ENCODE measurements at regions not wholly inside any gene's neighbourhood (a gene's known extent, or its start where the extent isn't known, plus 50 kb on each side); places are given as distances from the start of the nearest gene placed in this dataset.

- Histone ChIP-seq H3K27ac (ENCODE audit: low read length) (no peak overlapping the region), H3K4me1 (ENCODE audit: control insufficient read depth, insufficient read depth, low read length) (no peaks in the 10 kb centered on the region), H3K36me3 (ENCODE audit: control insufficient read depth, insufficient read depth, low read length) (no peaks in the 10 kb centered on the region), H3K27me3 (ENCODE audit: control insufficient read depth, insufficient read depth, low read length) (no peaks in the 10 kb centered on the region), H3K9me3 (ENCODE audit: control insufficient read depth, insufficient read depth, low read depth, low read length) (no peaks in the 10 kb centered on the region), H3K4me3 (ENCODE audit: low read depth in 2 of 2, low read length in 2 of 2) (no peak overlapping the region)
- intact Hi-C loops (cut with micrococcal nuclease; ENCODE audit: unreplicated experiment) = no loop called here
- ATAC-seq = no peak
- ChIA-PET POLR2A (no interaction called here), CTCF (no interaction called here)
- no peak for TF ChIP-seq POLR2AphosphoS5 (IDR thresholded peaks at IDR 0.05; ENCODE audit: low read depth, low read length)
- TF ChIP-seq REST (IDR thresholded peaks at IDR 0.05; ENCODE audit: insufficient read depth in 1 of 2, low read depth in 2 of 2, low read length in 1 of 2) = no peak
- no peak for TF ChIP-seq SIN3A (IDR thresholded peaks at IDR 0.05; ENCODE audit: borderline replicate concordance, insufficient read depth, low read depth, low read length)
- TF ChIP-seq TCF7L2 (IDR thresholded peaks at IDR 0.05; ENCODE audit: low read depth, low read length) = no peak
- no peak for TF ChIP-seq CTCF (IDR thresholded peaks at IDR 0.05)
- no TSS peak for BruUV-seq (replicated peaks)
- in situ Hi-C loops (cut with HindIII; ENCODE audit: low pct_unique_long_range_greater_than_20kb, low sequenced_read_pairs) = no loop called here
- DNase-seq (ENCODE audit: low read depth, low spot score) = no peak
These were observed 316.6 kb upstream of the NCAM1 start for GRCh38 chr11:112644410-112645131.

GRCh38 chr11:112649856-112650255, 311.4 kb upstream of the NCAM1 start:
- H3K27ac ChIP-seq (ENCODE audit: low read length) = no peak overlapping the region
- CTCF ChIA-PET = no interaction called here
- POLR2A ChIA-PET = no interaction called here
- H3K4me3 ChIP-seq (ENCODE audit: low read depth in 2 of 2, low read length in 2 of 2) = no peak overlapping the region
- TF ChIP-seq REST (IDR thresholded peaks at IDR 0.05; ENCODE audit: insufficient read depth in 1 of 2, low read depth in 2 of 2, low read length in 1 of 2) = no peak
- no peak for TF ChIP-seq SIN3A (IDR thresholded peaks at IDR 0.05; ENCODE audit: borderline replicate concordance, insufficient read depth, low read depth, low read length)
- no peak for TF ChIP-seq POLR2AphosphoS5 (IDR thresholded peaks at IDR 0.05; ENCODE audit: low read depth, low read length)
- no peak for TF ChIP-seq TCF7L2 (IDR thresholded peaks at IDR 0.05; ENCODE audit: low read depth, low read length)
- TF ChIP-seq CTCF (IDR thresholded peaks at IDR 0.05) = no peak
- DNase-seq (ENCODE audit: low read depth, low spot score) = no peak
- in situ Hi-C loops (cut with HindIII; ENCODE audit: low pct_unique_long_range_greater_than_20kb, low sequenced_read_pairs) = no loop called here
- no peaks in the 10 kb centered on the region for H3K27me3 ChIP-seq (ENCODE audit: control insufficient read depth, insufficient read depth, low read length)
- ATAC-seq = no peak
- BruUV-seq (replicated peaks) = no TSS peak
- no peaks in the 10 kb centered on the region for H3K36me3 ChIP-seq (ENCODE audit: control insufficient read depth, insufficient read depth, low read length)
- intact Hi-C loops (cut with micrococcal nuclease; ENCODE audit: unreplicated experiment) = no loop called here
- H3K9me3 ChIP-seq (ENCODE audit: control insufficient read depth, insufficient read depth, low read depth, low read length) = no peaks in the 10 kb centered on the region
- H3K4me1 ChIP-seq (ENCODE audit: control insufficient read depth, insufficient read depth, low read length) = no peaks in the 10 kb centered on the region
